HEK293 (cell line): ENCODE measurements at regions not wholly inside any gene's neighbourhood (a gene's known extent, or its start where the extent isn't known, plus 50 kb on each side); places are given as distances from the start of the nearest gene placed in this dataset.

ENCODE experiments used
- CTCF ChIA-PET: fragments of 350-600 bp; formaldehyde crosslinking; extraction: SDS; loops from one replicate; lab custom pipeline; 2021; ENCODE audit warnings: antibody characterized with exemption; lab: Yijun Ruan, JAX
- POLR2A ChIA-PET: fragments of 300-600 bp; formaldehyde crosslinking; extraction: SDS; loops from one replicate; lab custom pipeline; 2020; ENCODE audit warnings: antibody characterized with exemption, inconsistent platforms; lab: Yijun Ruan, JAX
- H3K27ac ChIP-seq: fragments of 200-500 bp; sonication (Bioruptor generic); 2 replicates; pipeline ENCODE4 v1.5.1; 2014; ENCODE audit warnings: low read depth, low read length, control low read depth, inconsistent platforms; ENCODE audit errors: extremely low read depth
- H3K36me3 ChIP-seq, 2 experiments: fragments of 200-500 bp in 1 of 2; sonication (Bioruptor generic) in 1 of 2; 1 replicate in 1 of 2; 2 replicates in 1 of 2; pipeline ENCODE4 v1.5.1; 2014 to 2017; ENCODE audit warnings: inconsistent platforms in 2 of 2, low read length in 2 of 2; ENCODE audit not compliant: control insufficient read depth in 2 of 2, insufficient read depth in 1 of 2
- H3K4me1 ChIP-seq: fragments of 200-500 bp; sonication (Bioruptor generic); 2 replicates; pipeline ENCODE4 v1.5.1; 2014; ENCODE audit warnings: mild to moderate bottlenecking, low read length, inconsistent platforms; ENCODE audit not compliant: control insufficient read depth, insufficient read depth
- H3K4me3 ChIP-seq: 2 replicates; pipeline ENCODE4 v1.5.1; 2011; ENCODE audit warnings: low read depth, mild to moderate bottlenecking, control low read depth, low read length, moderate library complexity
- H3K9me3 ChIP-seq: fragments of 200-500 bp; sonication (Bioruptor generic); 2 replicates; pipeline ENCODE4 v1.5.1; 2014; ENCODE audit warnings: low read depth, low read length, inconsistent platforms; ENCODE audit not compliant: control insufficient read depth, insufficient read depth
- BCL11A ChIP-seq: fragments of 450-650 bp; formaldehyde crosslinking; IDR thresholded peaks from 2 replicates; pipeline ENCODE4 v1.5.1; 2016; ENCODE audit warnings: low read depth, missing biosample characterization, missing genetic modification characterization
- HOXC10 ChIP-seq: sonication (generic); formaldehyde crosslinking; IDR thresholded peaks from 2 replicates; pipeline ENCODE4 v1.8.1; 2023; ENCODE audit warnings: mild to moderate bottlenecking, missing genetic modification reagents
- PRDM2 ChIP-seq: fragments of 450-650 bp; formaldehyde crosslinking; IDR thresholded peaks from 2 replicates; pipeline ENCODE4 v1.5.1; 2016; ENCODE audit warnings: missing biosample characterization, missing genetic modification characterization, borderline replicate concordance
- YY1 ChIP-seq: fragments of 450-650 bp; formaldehyde crosslinking; IDR thresholded peaks from 2 replicates; pipeline ENCODE4 v1.5.1; 2018; ENCODE audit warnings: missing biosample characterization, missing genetic modification characterization
- ZNF112 ChIP-seq: fragments of 450-650 bp; formaldehyde crosslinking; IDR thresholded peaks from 2 replicates; pipeline ENCODE4 v1.5.0; 2017; ENCODE audit warnings: missing biosample characterization, missing genetic modification characterization
- ZNF184 ChIP-seq: fragments of 450-650 bp; IDR thresholded peaks from 2 replicates; pipeline ENCODE4 v1.5.1; 2018; ENCODE audit warnings: missing biosample characterization, mild to moderate bottlenecking, missing genetic modification characterization
- ZNF19 ChIP-seq: fragments of 450-650 bp; formaldehyde crosslinking; IDR thresholded peaks from 2 replicates; pipeline ENCODE4; 2016; ENCODE audit warnings: missing biosample characterization, missing genetic modification characterization, low read depth
- ZNF202 ChIP-seq: fragments of 450-650 bp; formaldehyde crosslinking; IDR thresholded peaks from 2 replicates; pipeline ENCODE4 v1.5.1; 2016; ENCODE audit warnings: missing biosample characterization, missing genetic modification characterization, borderline replicate concordance
- ZNF248 ChIP-seq: fragments of 450-650 bp; formaldehyde crosslinking; IDR thresholded peaks from 2 replicates; pipeline ENCODE4 v1.5.1; 2017; ENCODE audit warnings: missing biosample characterization, missing genetic modification characterization
- ZNF521 ChIP-seq: fragments of 450-650 bp; formaldehyde crosslinking; IDR thresholded peaks from 2 replicates; pipeline ENCODE4 v1.5.1; 2017; ENCODE audit warnings: missing biosample characterization, mild to moderate bottlenecking, missing genetic modification characterization
- ZNF610 ChIP-seq: fragments of 450-650 bp; formaldehyde crosslinking; IDR thresholded peaks from 2 replicates; pipeline ENCODE4 v1.5.1; 2016; ENCODE audit warnings: missing biosample characterization, missing genetic modification characterization, borderline replicate concordance
- ZNF76 ChIP-seq: fragments of 450-650 bp; formaldehyde crosslinking; IDR thresholded peaks from 2 replicates; pipeline ENCODE4; 2016; ENCODE audit warnings: low read depth, missing biosample characterization, missing genetic modification characterization, borderline replicate concordance
- ZSCAN30 ChIP-seq: fragments of 450-650 bp; IDR thresholded peaks from 2 replicates; pipeline ENCODE4 v1.5.1; 2018; ENCODE audit warnings: missing biosample characterization, mild to moderate bottlenecking, missing genetic modification characterization, moderate library complexity
- TF ChIP-seq, protein P1 (sequence below): fragments of 450-650 bp; formaldehyde crosslinking; IDR thresholded peaks from 2 replicates; pipeline ENCODE4 v1.5.1; 2016; ENCODE audit warnings: missing biosample characterization, missing genetic modification characterization
- TF ChIP-seq, protein P2 (sequence below): fragments of 450-650 bp; formaldehyde crosslinking; IDR thresholded peaks from 2 replicates; pipeline ENCODE4 v1.5.1; 2016; ENCODE audit warnings: missing biosample characterization, missing genetic modification characterization

DNA sequence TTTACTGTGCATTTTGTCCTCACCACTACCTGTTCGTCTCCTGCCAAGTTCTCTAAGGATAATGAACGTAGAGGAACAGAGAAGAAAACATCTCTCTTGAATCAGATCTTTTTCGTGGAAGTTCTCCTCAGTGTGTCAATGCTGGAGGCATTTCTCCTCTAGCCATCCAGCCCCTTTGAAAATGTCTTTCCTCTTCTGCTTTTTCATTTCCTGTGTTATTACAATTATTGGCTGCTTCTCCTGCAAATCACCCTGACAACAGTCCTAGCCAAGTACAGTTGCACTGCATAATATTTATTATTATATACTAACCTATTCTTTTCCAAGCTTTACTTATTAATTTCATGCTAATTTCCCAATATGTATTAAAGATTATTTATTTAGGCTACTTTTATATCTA is 61.8 kb upstream of the TRPM3 start:
- Histone ChIP-seq H3K4me1 (no peaks in the 10 kb centered on the region), H3K4me3 (no peak overlapping the region)
- TF ChIP-seq ZNF184 (tag by site-specific recombination) (no peak), PRDM2 (tag by site-specific recombination) (no peak)
- TF ChIP-seq, all 188 proteins: peak for 0
- no peaks in the 10 kb centered on the region for H3K9me3 ChIP-seq
- H3K36me3 ChIP-seq, result no peaks in the 10 kb centered on the region
- CTCF ChIA-PET, result no interaction called here
- no peak overlapping the region for H3K27ac ChIP-seq
- POLR2A ChIA-PET, result no interaction called here

GRCh38 chr9:71179183-71179582 is 57.8 kb upstream of the TRPM3 start:
- Histone ChIP-seq H3K27ac (no peak overlapping the region), H3K9me3 (no peaks in the 10 kb centered on the region), H3K36me3 (no peaks in the 10 kb centered on the region), H3K4me1 (no peaks in the 10 kb centered on the region), H3K4me3 (no peak overlapping the region)
- ChIA-PET CTCF (no interaction called here), POLR2A (no interaction called here)
- TF ChIP-seq YY1 (tag by site-specific recombination) (no peak), ZNF521 (tag by site-specific recombination) (no peak), BCL11A (tag by site-specific recombination) (no peak), HOXC10 (CRISPR knock-in tag) (no peak), ZNF248 (tag by site-specific recombination) (no peak), ZNF112 (tag by site-specific recombination) (no peak), ZSCAN30 (no peak), ZNF76 (tag by site-specific recombination) (no peak), ZNF19 (no peak), ZNF202 (tag by site-specific recombination) (no peak), ZNF610 (tag by site-specific recombination) (no peak)
- TF ChIP-seq, protein P1, sequence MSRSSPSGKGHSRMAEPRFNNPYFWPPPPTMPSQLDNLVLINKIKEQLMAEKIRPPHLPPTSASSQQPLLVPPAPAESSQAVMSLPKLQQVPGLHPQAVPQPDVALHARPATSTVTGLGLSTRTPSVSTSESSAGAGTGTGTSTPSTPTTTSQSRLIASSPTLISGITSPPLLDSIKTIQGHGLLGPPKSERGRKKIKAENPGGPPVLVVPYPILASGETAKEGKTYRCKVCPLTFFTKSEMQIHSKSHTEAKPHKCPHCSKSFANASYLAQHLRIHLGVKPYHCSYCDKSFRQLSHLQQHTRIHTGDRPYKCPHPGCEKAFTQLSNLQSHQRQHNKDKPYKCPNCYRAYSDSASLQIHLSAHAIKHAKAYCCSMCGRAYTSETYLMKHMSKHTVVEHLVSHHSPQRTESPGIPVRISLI (tag by site-specific recombination), result no peak
- TF ChIP-seq, protein P2, sequence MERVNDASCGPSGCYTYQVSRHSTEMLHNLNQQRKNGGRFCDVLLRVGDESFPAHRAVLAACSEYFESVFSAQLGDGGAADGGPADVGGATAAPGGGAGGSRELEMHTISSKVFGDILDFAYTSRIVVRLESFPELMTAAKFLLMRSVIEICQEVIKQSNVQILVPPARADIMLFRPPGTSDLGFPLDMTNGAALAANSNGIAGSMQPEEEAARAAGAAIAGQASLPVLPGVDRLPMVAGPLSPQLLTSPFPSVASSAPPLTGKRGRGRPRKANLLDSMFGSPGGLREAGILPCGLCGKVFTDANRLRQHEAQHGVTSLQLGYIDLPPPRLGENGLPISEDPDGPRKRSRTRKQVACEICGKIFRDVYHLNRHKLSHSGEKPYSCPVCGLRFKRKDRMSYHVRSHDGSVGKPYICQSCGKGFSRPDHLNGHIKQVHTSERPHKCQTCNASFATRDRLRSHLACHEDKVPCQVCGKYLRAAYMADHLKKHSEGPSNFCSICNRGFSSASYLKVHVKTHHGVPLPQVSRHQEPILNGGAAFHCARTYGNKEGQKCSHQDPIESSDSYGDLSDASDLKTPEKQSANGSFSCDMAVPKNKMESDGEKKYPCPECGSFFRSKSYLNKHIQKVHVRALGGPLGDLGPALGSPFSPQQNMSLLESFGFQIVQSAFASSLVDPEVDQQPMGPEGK, result no peak
